ENCODE measurements at regions not wholly inside any gene's neighbourhood (a gene's known extent, or its start where the extent isn't known, plus 50 kb on each side); places are given as distances from the start of the nearest gene placed in this dataset.

DNA sequence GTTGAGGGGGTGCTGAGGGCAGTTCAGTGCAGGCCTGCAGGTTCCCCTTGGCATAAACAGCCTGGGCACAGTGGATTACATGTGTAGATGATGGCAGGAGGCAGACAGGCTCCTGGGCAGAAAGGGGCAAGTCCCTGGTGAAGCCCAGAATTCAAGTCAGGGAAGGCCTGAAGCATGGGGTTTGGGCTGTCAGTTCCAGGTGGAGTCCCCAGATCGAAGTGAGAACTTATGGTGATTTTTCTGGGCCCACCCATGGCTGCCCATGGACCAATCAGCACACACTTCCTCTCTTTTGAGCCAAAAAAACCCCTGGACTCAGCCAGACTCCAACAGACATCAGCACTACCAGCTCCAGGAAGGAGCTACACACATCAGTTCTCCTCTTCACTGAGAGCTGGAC is 529.1 kb downstream of the PPARGC1A start:
- Mint-ChIP-seq H3K36me3 (ENCODE audit: low read depth) (no peaks in the 10 kb centered on the region), H3K9me3 (no peaks in the 10 kb centered on the region), H3K4me3 (no peak overlapping the region), H3K27me3 (no peaks in the 10 kb centered on the region), H3K27ac (no peak overlapping the region), H3K4me1 (ENCODE audit: low read depth) (no peaks in the 10 kb centered on the region)
- intact Hi-C loops (cut with micrococcal nuclease), result no loop called here

DNA sequence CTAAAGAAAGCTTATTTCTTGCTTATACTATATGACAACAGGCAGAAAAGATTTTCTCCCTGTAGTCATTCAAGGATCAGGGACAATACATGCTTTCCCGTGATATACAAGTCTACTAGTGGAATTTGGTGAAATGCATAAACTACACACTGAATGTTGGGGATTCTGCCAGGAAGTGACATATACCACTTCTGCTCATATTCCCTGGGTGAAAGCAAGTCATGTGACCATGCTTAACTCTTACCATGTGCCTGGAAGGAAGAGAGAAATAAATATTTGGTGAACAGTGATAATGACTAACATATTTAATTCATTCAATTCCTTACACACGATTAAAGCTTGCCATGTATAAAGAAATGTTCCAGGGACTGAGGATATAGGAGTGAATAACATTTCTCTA is 534.6 kb downstream of the PPARGC1A start:
- H3K36me3 Mint-ChIP-seq (ENCODE audit: low read depth), result no peaks in the 10 kb centered on the region
- H3K9me3 Mint-ChIP-seq, result no peaks in the 10 kb centered on the region
- no peak overlapping the region for H3K4me3 Mint-ChIP-seq
- no peak overlapping the region for H3K27ac Mint-ChIP-seq
- H3K27me3 Mint-ChIP-seq, result no peaks in the 10 kb centered on the region
- intact Hi-C loops (cut with micrococcal nuclease), result no loop called here
- H3K4me1 Mint-ChIP-seq (ENCODE audit: low read depth), result no peaks in the 10 kb centered on the region

DNA sequence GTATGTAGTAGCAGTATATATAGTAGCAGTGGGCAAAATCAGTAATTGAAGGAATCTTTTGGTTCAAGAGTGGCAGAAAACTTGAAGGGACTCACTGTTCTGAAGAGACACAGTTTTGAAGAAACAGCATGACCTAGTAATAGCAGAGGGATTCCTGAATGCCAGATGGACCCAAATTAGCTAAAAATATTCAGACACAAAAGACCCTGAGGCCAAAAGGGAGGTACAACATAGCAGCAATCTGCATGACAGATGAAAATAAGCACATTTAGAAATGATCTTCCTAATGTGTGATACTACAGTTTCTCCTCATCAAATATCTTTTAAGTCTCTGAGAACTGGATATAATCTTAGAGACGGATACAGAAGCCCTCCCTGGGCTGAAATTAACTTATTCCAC is 536.6 kb downstream of the PPARGC1A start:
- Mint-ChIP-seq H3K4me1 (ENCODE audit: low read depth) (no peaks in the 10 kb centered on the region), H3K36me3 (ENCODE audit: low read depth) (no peaks in the 10 kb centered on the region), H3K9me3 (no peaks in the 10 kb centered on the region), H3K4me3 (no peak overlapping the region), H3K27me3 (no peaks in the 10 kb centered on the region), H3K27ac (no peak overlapping the region)
- intact Hi-C loops (cut with micrococcal nuclease), result no loop called here

DNA sequence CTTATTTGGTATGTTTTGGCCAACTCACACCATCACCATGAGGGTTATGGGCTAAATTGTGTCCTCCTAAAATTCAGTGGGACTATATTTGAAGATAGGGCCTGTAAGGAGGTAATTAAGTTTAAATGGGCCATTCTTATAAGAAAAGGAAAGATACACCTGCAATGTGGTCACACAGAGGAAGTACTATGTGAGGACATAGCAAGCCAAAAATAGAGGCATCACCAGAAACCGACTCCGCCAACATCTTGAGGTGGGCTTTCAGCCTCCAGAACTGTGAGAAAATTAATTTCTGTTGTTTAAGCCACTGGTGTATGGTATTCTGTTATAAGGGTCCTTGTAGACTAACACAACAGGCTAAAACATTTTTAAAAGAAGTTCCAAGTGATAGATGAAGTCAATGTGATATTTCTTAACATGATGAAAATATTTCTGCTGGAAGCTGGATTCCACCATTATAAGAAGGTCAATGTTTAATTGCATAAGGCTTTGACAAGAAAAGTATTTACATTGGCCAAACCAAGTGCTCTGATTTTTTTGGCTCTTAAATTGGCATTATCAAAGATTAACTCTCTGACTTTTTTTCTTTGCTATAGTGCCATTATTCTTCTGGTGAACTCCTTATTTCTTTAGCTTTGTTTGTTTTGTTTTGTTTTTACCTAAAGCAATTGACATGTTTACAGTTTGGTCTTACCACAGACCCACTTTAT is 540.9 kb downstream of the PPARGC1A start:
- intact Hi-C loops (cut with micrococcal nuclease), result no loop called here
- no peak overlapping the region for H3K27ac Mint-ChIP-seq
- H3K4me1 Mint-ChIP-seq (ENCODE audit: low read depth), result no peaks in the 10 kb centered on the region
- H3K4me3 Mint-ChIP-seq, result no peak overlapping the region
- no peaks in the 10 kb centered on the region for H3K36me3 Mint-ChIP-seq (ENCODE audit: low read depth)
- no peaks in the 10 kb centered on the region for H3K9me3 Mint-ChIP-seq
- H3K27me3 Mint-ChIP-seq, result no peaks in the 10 kb centered on the region

DNA sequence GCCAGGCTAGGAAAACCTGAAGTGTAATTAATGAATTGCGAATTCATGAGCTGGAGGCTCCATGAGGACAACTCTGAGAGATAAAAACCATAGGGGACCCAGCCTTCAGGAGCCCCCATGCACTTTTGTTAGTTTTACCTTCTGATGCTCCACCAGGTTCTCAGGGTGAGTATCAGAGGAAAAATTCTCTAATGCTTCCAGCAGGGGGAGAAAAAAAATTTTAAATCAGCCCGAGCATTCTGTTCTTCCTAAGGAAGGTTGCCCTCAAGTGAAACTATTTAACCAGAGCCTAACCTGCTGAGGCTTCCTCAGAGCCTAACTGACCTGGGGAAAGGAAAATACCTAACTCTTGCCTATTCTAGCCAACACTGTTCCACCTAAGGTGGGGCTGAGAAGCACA is 552.6 kb downstream of the PPARGC1A start:
- no peaks in the 10 kb centered on the region for H3K9me3 Mint-ChIP-seq
- no peaks in the 10 kb centered on the region for H3K27me3 Mint-ChIP-seq
- peaks cover 24% of the 10 kb centered on the region for H3K4me1 Mint-ChIP-seq (ENCODE audit: low read depth)
- intact Hi-C loops (cut with micrococcal nuclease), result no loop called here
- no peaks in the 10 kb centered on the region for H3K36me3 Mint-ChIP-seq (ENCODE audit: low read depth)
- H3K27ac Mint-ChIP-seq, result no peak overlapping the region
- no peak overlapping the region for H3K4me3 Mint-ChIP-seq

DNA sequence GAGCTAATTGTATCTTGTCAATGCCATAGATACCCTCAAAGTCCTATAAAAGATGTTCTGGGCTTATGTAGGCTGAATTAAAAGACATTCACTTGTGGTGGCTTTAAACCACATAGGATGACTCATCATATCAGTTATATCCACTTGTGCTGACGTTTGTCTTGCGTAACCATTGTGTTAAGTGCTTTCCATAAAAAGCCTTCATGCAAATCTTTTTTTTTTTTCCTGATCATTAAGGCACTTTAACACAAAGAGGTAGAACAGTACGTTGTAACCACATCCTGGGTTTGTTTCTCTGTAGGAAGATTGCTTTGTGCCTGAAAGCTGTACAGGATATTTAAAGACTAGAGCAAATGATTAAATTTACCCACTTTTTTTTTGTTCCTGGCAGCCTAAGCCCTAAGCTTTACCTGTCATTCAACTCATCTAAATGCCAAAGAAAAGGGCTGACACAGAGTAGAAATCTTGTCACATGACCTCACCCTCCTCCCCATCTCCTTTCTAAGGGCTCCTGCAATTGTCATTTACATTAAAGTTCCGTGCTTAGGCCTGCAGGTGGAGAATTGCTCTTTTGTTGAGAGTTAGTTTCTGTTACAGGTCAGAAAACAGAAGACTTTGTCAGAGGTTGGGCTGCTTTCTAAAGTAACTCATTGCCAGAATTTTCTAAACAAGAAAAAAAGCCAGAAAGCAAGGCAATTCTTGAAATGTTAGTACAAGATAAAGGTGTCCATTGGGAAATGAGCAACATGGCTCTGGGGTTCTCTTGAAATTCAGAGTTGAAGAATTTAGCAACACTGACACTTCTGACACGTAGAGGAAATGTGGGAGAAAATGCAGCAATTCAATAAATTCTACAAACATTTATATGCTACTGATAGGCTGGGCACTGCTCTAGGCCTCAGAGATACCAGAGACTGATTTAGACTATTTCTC is 555.6 kb downstream of the PPARGC1A start:
- Mint-ChIP-seq H3K27me3 (no peaks in the 10 kb centered on the region), H3K36me3 (ENCODE audit: low read depth) (no peaks in the 10 kb centered on the region), H3K9me3 (no peaks in the 10 kb centered on the region), H3K4me1 (ENCODE audit: low read depth) (peaks cover 24% of the 10 kb centered on the region), H3K4me3 (no peak overlapping the region), H3K27ac (no peak overlapping the region)
- intact Hi-C loops (cut with micrococcal nuclease), result no loop called here

DNA sequence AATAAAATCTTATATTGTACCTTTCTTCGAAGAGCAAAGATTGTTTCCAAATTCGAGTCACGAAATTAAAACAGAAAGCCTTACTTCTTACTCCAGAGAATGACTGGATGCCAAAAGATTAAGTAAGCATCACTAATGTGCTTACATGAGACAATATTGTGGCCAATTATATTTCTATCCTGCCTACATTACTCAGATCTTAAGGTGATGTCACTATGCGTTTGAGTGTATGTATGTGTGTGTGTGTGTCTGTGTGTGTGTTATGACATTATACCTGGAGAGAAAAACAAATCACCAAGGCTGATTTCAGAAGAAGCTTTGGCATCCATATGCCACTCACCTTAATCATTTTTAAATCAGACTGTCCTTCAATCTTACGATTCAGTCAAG is 556.3 kb downstream of the PPARGC1A start:
- H3K27ac Mint-ChIP-seq, result no peak overlapping the region
- H3K27me3 Mint-ChIP-seq, result no peaks in the 10 kb centered on the region
- peaks cover 24% of the 10 kb centered on the region for H3K4me1 Mint-ChIP-seq (ENCODE audit: low read depth)
- H3K4me3 Mint-ChIP-seq, result no peak overlapping the region
- H3K9me3 Mint-ChIP-seq, result no peaks in the 10 kb centered on the region
- H3K36me3 Mint-ChIP-seq (ENCODE audit: low read depth), result no peaks in the 10 kb centered on the region
- intact Hi-C loops (cut with micrococcal nuclease), result no loop called here

DNA sequence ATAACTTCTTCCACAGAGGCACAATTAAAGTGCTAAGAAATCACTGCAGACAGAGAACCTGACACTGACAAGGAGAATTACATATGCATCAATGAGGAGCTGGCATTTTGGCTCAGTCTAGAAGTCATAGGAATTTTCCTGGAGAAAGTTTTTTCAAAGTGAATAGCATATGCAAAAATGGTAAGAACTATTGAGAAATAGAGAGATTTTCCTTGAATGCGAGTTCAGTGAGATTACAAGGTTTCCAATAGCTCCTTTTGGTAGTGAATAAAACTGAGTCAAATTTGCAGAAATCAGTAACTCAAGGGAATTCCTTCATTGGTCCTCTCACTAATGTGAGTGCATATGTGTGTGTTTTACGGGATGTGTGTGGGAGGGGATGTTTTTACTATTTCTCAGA is 557.5 kb downstream of the PPARGC1A start:
- intact Hi-C loops (cut with micrococcal nuclease), result no loop called here
- no peak overlapping the region for H3K27ac Mint-ChIP-seq
- H3K4me3 Mint-ChIP-seq, result no peak overlapping the region
- peaks cover 24% of the 10 kb centered on the region for H3K4me1 Mint-ChIP-seq (ENCODE audit: low read depth)
- no peaks in the 10 kb centered on the region for H3K9me3 Mint-ChIP-seq
- H3K36me3 Mint-ChIP-seq (ENCODE audit: low read depth), result no peaks in the 10 kb centered on the region
- no peaks in the 10 kb centered on the region for H3K27me3 Mint-ChIP-seq

DNA sequence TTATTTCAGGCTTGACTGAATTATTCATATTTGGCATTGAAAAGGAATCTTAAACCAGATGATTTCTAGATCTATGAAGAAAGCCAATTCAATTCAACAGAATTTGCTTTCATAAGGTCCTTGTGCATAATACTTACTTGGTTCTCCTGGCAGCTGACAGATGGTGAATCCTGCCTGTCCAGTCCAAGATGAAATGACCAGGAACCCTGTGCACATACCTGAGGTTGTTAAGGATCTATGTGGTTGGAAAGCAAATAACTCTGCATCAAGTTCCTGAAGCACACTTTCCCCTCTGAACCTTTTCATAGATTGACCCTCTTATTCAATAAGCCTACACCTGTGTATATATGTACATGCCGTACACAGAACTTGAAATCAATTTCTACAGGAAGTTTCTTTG is 562.7 kb downstream of the PPARGC1A start:
- intact Hi-C loops (cut with micrococcal nuclease), result no loop called here

DNA sequence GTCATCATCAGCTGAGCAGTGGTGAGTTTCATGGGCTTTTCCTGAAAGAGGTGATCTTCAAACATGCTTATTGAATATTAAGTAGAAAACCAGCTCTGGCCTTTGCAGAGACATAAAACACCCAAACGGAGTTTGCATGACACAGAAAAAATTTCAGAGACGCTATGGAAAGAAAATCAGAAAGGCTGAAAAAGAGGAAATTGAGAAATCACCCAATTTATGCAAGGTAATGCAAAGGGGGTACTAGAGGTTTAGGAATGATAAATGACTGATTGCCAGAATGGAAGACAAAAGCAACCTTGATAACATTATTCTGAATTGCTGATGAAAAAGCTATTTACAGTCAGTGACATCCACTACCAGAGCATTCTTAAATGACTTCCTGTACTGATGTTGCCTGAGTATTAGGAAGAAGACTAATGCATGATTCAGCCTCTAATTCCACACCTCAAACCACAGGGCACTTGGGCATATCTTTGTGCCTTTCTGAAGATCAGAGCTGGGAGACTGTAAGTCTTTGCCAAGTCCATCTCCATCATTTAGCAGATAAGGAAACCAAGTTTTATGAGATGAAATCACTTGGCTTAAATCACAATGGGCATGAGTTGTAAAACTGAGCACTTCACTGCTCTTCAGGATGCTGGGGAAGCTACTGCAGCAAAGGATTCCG is 565.7 kb downstream of the PPARGC1A start:
- no peaks in the 10 kb centered on the region for H3K9me3 Mint-ChIP-seq
- intact Hi-C loops (cut with micrococcal nuclease), result no loop called here
- no peak overlapping the region for H3K27ac Mint-ChIP-seq
- no peaks in the 10 kb centered on the region for H3K27me3 Mint-ChIP-seq
- no peaks in the 10 kb centered on the region for H3K36me3 Mint-ChIP-seq (ENCODE audit: low read depth)
- peaks cover 18% of the 10 kb centered on the region for H3K4me1 Mint-ChIP-seq (ENCODE audit: low read depth)
- H3K4me3 Mint-ChIP-seq, result no peak overlapping the region

More for the DNA sequence above, 562.7 kb downstream of the PPARGC1A start:
- peaks cover 18% of the 10 kb centered on the region for H3K4me1 Mint-ChIP-seq (ENCODE audit: low read depth)
- no peaks in the 10 kb centered on the region for H3K36me3 Mint-ChIP-seq (ENCODE audit: low read depth)
- H3K9me3 Mint-ChIP-seq, result no peaks in the 10 kb centered on the region
- no peak overlapping the region for H3K4me3 Mint-ChIP-seq
- no peaks in the 10 kb centered on the region for H3K27me3 Mint-ChIP-seq
- no peak overlapping the region for H3K27ac Mint-ChIP-seq

DNA sequence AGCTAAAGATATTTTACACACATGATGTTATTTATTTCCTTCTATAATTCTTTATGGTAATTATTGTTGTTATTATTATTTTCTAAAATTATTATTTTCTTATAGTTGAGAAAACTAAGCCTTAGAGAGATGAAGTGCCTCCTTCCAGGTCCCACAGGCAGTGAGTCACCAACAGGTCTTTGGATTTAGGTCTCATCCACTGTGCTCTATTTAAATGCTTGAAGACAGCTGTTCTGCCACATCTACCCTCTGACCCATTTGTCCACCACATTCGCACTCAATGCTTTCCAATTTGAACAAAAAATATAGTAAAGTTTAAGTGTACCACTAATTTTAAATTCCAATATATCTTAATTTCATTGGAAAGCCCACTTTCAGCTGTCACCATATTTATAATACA is 566.4 kb downstream of the PPARGC1A start:
- intact Hi-C loops (cut with micrococcal nuclease), result no loop called here
- Mint-ChIP-seq H3K4me3 (no peak overlapping the region), H3K4me1 (ENCODE audit: low read depth) (peaks cover 23% of the 10 kb centered on the region), H3K27me3 (no peaks in the 10 kb centered on the region), H3K9me3 (no peaks in the 10 kb centered on the region), H3K27ac (no peak overlapping the region), H3K36me3 (ENCODE audit: low read depth) (no peaks in the 10 kb centered on the region)

DNA sequence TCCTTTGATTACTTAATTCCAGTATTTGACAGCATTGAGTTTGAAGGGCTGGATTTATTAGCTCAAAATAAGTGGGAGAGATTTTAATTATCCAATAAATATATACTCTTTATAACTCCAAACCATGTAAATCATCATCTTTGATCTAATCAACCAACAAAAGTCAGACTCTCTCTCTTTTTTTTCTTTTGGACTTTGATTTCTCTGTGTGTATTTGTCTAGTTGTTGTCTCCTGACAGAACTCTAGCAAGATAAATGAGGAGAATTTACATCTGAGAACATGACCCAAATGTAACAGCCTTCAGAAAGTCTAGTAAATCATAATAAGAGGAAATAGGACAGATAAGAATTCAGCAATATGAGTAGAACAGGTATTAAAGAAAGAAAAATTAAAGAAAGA is 567.1 kb downstream of the PPARGC1A start:
- Mint-ChIP-seq H3K27me3 (no peaks in the 10 kb centered on the region), H3K4me1 (ENCODE audit: low read depth) (peaks cover 23% of the 10 kb centered on the region), H3K27ac (no peak overlapping the region), H3K4me3 (no peak overlapping the region), H3K36me3 (ENCODE audit: low read depth) (no peaks in the 10 kb centered on the region), H3K9me3 (no peaks in the 10 kb centered on the region)
- intact Hi-C loops (cut with micrococcal nuclease), result no loop called here

DNA sequence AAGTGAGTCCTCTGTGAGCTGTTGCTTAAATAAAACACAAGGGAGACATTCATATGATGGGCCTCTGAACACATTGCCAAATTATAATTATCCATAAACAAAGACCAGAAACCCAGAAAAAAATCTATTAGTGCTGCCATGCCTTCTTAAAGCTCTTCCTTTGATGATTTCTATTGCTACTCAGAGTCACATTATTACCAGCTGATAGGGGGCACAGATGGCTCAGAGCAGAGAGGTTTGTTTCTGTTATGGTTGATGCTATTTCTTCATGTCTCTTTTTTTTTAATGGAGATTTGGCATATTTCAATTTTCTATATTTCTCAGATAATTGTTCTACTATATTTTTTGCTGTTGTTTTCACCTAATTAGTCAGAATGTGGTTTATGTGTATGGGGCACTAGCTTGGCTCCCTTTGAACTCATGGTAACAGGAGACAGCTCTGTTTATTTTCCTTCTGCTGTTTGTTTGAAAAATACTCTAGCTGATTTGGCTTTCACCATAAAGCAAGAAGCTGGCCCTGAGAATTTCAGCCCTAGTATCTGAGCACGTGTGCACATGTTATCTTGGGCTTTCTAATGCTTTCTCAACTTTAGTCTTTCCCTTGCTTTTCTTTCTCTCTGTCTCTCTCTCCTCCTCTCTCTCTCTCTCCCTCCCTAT is 568.8 kb downstream of the PPARGC1A start:
- intact Hi-C loops (cut with micrococcal nuclease), result no loop called here
- no peaks in the 10 kb centered on the region for H3K36me3 Mint-ChIP-seq (ENCODE audit: low read depth)
- no peak overlapping the region for H3K4me3 Mint-ChIP-seq
- H3K27ac Mint-ChIP-seq, result no peak overlapping the region
- H3K9me3 Mint-ChIP-seq, result no peaks in the 10 kb centered on the region
- H3K4me1 Mint-ChIP-seq (ENCODE audit: low read depth), result peaks cover 23% of the 10 kb centered on the region
- H3K27me3 Mint-ChIP-seq, result no peaks in the 10 kb centered on the region

DNA sequence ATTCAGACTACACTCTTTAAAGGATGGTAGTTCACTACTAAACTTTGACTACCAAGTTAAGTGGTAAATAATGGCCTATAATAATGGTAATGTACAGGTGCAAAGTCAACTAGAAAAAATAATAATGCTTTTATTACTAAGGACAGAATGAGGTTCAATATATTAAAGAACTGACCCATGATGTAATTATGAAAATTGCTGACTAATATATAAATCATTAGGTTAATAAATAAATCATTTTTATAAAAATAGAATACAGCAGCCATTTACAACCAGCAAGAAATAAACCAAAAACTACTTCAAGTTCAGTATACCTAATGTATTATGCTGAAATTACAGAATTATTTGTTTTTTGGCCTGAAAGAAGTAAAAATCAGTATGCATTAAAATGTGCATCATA is 577.2 kb downstream of the PPARGC1A start:
- Mint-ChIP-seq H3K27me3 (no peaks in the 10 kb centered on the region), H3K4me1 (ENCODE audit: low read depth) (no peaks in the 10 kb centered on the region), H3K36me3 (ENCODE audit: low read depth) (no peaks in the 10 kb centered on the region), H3K4me3 (no peak overlapping the region), H3K9me3 (no peaks in the 10 kb centered on the region), H3K27ac (no peak overlapping the region)
- intact Hi-C loops (cut with micrococcal nuclease), result no loop called here
